AG08396 (cell line): ENCODE measurements at regions not wholly inside any gene's neighbourhood (a gene's known extent, or its start where the extent isn't known, plus 50 kb on each side); places are given as distances from the start of the nearest gene placed in this dataset.
"Not testable (repeated sequence)": the region's sequence is repeated elsewhere in the genome, so short reads cannot be mapped to it uniquely, and the experiment has no call there.

Experiments
- DNase-seq: peaks from one replicate; pipeline ENCODE4 v3.0.0; 2012; ENCODE audit warnings: low spot score, mixed read lengths

DNA sequence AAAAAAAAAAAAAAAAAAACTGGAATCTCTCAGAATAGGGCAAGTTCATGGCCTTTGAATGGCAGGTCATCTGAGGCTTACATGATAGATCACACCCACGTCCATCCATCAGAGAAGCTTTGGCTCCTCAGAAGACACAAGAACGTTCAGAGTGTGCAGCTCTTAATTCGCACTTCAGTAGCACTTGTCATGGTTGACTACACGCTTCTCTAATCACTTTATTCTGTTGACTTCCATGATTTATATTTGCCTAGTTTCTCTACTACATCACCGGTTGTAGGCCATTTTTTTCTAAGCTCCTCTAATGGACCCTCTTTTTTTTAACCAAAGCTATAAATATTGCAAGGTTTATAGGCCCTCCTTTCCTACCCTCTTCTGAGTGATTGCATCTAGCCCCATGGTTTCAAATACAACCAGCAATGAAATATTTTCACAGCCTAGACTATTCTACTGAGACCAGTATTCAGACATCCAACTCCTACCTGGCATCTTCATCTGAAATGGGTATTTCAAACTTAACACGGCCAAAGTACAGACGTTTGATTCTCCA is 305.4 kb upstream of the CELF2 start:
- DNase-seq, result no peak

DNA sequence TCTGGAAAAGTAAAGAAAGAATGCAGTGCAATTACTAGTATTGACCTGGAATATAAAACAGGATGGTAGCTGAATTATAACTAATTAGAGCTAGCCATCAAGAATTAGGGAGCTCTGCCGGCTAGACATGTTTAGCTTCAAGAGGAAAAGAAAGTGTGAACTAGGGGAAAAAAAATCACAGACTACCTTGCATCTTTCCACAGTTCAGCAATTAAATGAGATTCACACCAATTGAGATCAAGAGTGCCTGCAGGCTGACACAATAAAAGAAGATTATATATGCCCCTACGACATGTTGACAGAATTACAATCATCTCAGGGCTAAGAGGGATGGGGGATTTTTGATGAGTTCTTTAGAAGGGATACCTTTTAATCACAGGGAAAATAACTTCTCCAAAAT is 303.3 kb upstream of the CELF2 start:
- DNase-seq, result no peak

- no peak for DNase-seq
Measured at GRCh38 chr10:10716972-10717371, 300.7 kb upstream of the CELF2 start.

- no peak for DNase-seq
Measured at GRCh38 chr10:10722422-10722821, 295.2 kb upstream of the CELF2 start.

- no peak for DNase-seq
Measured at GRCh38 chr10:10725196-10725595, 292.5 kb upstream of the CELF2 start.

DNA sequence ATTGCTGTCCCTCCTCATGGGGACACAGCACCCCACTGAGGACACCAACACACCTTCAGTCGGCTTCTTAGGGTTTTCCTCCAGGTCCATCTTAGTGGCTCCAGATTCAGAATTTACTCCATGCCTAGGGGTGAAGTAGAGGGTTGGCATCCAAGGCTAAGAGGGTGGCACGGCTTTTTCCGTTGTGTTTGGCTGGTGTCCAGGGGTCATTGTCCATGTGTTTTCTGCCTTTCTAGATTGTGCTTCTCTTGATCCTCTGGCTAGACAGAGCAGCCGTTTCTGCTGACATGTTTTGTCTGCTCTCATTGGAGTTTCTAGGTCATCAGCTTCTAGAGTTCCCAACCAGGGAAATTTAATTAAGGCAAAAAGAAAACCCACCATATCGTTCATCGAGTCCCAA is 291.6 kb upstream of the CELF2 start:
- no peak for DNase-seq

DNA sequence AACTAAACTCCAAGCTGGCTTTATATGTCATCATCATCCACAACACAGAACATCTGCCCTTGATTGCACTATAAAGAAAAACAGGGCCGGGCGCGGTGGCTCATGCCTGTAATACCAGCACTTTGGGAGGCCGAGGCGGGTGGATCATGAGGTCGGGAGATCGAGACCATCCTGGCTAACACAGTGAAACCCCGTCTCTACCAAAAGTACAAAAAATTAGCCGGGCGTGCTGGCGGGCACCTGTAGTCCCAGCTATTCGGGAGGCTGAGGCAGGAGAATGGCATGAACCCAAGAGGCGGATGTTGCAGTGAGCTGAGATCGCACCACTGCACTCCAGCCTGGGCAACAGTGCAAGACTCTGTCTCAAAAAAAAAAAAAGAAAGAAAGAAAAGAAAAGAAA is 290.3 kb upstream of the CELF2 start:
- DNase-seq, result not testable (repeated sequence)

- DNase-seq, result no peak
Measured at GRCh38 chr10:10727812-10728211, 289.9 kb upstream of the CELF2 start.

- DNase-seq, result no peak
Measured at GRCh38 chr10:10730471-10731043, 287.1 kb upstream of the CELF2 start.

DNA sequence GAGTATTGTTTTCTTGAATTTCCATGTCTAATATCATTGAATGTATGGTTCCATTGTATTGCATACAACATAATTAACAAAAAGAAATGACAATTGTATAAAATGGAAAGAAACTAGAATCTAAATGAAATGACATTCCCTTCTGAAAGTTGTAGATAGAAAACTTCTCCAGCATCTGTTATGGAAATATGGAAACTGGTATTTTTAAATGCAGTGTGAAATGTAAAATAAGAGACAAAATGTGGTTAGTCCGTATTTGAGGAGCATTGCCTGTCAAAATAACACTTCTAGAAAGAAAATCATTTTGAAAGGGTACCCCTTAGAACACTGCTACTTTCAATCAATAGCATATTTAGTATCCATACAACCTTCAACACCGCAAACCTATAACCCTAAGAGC is 286.3 kb upstream of the CELF2 start:
- DNase-seq, result no peak

DNA sequence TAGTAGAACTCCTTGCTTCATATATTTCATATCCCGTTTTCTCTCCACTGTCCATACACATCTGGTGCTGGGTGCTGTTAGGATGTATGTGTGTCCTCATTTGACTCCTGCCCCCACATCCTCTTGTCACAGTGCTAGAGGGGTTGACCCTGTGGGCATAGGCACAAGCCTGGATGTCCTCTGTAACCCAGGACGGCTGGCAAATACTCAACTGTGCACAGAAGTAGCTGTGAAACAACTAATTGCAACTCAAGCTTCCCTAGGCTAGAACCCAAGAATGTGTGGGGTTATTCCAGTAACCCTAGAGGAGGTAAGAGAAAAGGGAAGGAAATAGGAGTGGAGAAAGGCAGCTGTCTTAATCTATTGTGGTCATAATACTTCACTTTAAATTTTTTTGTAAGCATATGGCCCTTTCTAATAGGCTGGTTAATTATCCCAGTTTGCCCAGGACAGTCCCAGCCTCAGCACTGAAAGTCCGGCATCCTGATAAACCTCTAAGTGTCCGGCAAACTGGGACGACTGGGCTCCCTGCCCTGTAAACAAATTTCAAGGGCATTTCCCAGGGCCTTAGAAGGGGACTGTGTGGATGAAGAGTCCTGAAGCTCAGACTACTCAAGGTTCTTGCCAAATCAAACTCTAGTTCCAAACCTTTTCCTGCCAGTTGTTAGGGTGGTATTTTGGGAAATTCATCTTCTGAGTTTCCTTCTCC is 283.2 kb upstream of the CELF2 start:
- no peak for DNase-seq

GRCh38 chr10:10745291-10745690 is 272.4 kb upstream of the CELF2 start:
- DNase-seq, result no peak

DNA sequence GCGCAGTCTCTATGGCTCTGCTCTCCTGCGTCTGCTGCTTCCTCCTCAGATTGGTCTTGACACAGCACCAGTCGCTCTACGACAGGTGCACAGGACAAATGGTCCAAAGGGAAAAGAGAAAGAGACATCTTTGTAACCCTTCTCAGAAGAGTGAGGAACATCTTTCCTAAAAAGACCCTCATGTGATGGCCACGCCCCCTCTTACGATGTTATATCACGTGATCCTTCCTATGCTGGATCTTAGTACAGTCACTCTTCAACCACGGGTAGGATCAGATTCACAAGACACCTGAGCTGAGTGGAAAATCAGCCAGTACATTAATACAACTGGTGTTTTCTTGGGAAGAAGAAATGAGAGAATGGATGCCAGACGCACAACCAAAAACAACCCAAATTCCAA is 262.2 kb upstream of the CELF2 start:
- DNase-seq, result no peak

GRCh38 chr10:10758306-10758705 is 259.4 kb upstream of the CELF2 start:
- no peak for DNase-seq

DNA sequence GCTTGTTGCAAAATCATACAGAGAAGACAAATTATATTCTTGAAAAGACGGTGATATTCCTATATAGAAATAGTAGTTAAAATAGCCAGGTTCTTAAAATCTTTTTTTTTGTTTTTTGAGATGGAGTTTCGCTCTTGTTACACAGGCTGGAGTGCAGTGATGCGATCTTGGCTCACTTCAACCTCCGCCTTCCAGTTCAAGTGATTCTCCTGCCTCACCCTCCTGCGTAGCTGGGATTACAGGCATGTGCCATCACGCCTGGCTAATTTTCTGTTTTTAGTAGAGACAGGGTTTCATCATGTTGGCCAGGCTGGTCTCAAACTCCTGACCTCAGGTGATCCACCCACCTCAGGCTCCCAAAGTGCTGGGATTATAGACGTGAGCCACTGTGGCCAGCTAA is 257.9 kb upstream of the CELF2 start:
- DNase-seq, result not testable (repeated sequence)

DNA sequence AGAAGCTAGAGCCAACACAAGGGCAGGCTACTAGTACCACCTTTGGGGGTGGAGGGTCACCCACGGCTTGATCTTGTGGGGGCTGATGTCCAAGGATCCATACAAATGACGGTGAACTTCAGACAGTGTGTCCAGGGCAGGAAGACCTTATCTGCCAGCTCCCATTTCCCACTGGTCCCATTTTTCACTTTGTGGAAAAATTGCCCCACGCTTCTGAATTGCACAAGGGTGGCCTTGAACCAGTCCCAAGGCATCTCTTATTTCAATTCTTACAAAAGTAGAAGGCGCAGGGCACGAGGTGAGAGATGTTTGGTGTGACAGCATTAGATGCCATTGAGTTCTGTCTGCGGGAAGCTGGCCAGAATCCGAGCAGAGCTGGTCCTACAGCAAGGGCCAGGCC is 252.7 kb upstream of the CELF2 start:
- DNase-seq, result no peak

DNA sequence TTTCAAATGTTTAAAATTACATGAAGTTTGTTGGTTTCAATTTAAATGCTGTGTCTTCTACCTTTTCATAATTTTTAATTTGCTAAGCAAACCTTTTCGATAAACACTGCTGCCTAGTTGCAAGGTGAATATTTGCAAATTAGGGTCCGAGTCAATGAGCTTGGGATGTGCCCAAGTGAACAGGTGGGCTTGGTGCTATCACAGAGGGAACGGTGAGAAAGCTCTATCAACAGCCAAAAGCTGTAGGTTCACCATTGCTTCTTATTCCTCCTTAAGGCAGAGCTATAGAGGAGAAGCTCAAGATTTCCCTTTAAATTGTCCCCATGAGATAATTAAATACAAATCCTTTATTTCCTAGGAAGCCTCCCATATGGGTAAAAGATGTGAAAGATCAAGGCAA is 245.3 kb upstream of the CELF2 start:
- DNase-seq, result no peak

DNA sequence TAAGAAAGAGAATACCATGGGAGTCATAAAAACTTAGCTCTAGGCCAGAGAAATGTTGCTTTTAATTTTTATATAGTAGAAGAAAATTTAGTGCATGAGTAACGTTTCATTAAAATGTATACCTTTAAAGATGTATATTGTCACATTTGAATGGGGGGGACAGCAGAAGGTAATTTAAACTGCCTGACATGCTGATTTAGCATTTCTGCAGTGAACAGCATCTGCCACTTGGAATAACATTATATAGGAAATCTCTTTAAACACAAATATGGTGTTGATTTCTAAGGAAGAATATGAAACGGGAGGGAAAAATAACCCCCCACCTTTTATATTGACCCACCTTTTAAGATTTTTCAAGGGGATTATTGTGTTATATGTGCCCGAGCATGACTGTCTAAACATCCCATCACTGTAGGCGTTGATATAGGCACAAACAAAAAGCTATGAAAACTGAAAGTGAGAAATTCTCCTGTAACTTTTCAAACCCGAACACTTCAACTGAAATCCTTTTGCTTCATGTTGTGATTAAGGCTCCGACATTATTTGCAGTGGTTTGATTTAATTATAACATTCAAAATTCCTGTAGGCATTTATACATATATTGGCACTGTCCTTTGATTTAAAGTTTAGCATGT is 244.7 kb upstream of the CELF2 start:
- no peak for DNase-seq

DNA sequence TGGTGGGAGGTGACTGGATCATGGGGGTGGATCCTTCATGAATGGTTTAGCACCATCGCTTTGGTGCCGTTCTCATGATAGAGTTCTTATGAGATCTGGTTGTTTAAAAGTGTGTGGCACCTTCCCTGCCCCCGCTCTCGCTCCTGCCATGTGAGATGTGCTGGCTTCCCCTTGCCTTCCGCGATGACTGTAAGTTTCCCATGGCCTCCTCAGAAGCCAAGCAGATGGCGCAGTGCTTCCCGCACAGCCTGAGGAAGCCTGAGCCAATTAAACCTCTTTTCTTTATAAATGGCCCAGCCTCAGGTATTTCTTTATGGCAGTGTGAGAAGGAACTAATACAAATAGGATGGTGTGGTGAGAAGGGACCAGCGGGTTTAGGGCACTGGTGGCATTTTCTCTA is 243.3 kb upstream of the CELF2 start:
- DNase-seq, result no peak

- no peak for DNase-seq
Measured at GRCh38 chr10:10776363-10776762, 241.3 kb upstream of the CELF2 start.

- no peak for DNase-seq
Measured at GRCh38 chr10:10777279-10777678, 240.4 kb upstream of the CELF2 start.

DNA sequence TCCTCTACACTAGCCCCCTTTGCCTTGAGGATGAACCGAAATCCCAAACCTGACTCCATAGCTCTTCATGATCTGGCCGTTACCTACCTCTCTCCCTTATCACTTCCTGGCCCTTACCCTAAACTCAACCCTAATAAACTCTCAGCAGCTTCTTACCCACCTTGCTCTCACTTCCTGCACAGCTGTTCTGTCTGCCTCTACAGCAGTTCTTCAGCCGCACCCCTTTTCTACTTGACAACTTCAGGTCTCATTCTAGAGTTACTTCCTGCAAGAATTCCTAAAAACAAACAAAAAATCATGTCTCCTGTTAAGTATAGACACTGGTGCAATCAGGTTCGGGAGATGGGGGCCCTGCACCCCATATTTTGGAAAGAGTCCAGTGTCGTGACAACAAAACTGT is 239.9 kb upstream of the CELF2 start:
- DNase-seq, result no peak

GRCh38 chr10:10778959-10779358 is 238.7 kb upstream of the CELF2 start:
- DNase-seq, result no peak
